ENCODE measurements at regions not wholly inside any gene's neighbourhood (a gene's known extent, or its start where the extent isn't known, plus 50 kb on each side); places are given as distances from the start of the nearest gene placed in this dataset.

DNA sequence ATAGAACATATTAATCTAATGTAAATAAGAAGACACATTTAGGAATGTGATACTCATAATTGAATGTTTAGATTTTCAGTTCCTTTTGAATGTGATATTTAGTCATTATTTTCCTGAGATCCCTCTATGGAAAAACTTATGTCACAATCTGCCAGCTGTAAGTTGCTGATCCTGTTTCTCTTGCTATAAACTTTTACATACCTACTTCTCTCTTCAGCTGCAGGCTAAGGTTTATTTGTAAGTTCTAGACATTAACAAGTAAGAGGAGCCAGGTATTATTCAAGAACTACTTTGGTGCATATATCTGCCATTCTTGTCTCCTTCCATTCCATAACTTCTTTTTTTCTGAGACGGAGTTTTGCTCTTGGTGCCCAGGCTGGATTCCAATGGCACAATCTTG, 462.4 kb downstream of the PRR16 start:
- TF ChIP-seq CTCF (IDR thresholded peaks at IDR 0.05) (no peak), POLR2A (IDR thresholded peaks at IDR 0.05) (no peak)

Measured in lower leg skin (tissue), 3 donors.